ENCODE measurements at regions not wholly inside any gene's neighbourhood (a gene's known extent, or its start where the extent isn't known, plus 50 kb on each side); places are given as distances from the start of the nearest gene placed in this dataset.

DNA sequence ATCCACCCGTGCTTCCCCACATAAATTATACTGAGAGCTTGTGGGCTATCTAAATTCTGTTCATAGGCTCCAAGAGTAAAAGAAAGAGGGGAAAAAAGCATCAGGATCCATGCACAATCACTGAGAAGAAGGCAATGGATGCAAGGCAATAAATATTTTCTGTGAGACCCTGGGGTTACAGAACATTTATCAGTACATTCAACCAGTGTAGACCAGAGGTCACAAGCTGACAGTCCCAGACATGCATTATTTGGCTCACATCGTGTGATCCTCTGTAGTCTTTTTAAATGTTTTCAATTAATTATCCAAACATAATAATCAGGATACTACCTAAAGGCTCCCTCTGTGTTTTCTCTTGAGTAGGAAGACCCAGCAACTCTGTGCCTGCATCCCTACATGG, 267.9 kb upstream of the CAND1 start:
- intact Hi-C loops (cut with DNase I) = no loop called here
- DNase-seq (no peak), ATAC-seq (ENCODE audit: poor library complexity) (no peak)

DNA sequence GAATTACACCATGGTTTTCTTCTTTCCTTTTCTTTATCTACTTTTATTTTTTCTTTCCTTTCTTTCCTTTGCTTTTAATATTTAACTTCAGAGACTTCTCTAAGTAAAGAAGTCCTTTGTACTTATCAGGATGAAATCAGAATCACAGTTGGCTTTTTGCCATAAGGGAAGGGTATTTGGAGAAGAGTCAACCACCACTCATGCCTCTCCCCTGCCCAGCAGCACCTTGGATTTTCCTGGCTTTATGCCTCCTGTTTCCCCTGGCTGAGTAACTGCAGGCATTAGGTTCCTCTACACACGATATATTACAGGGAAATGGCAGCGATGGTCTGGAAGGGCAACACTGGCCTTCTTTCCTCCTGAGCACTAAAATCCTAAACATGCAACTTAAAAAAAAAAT, 266.4 kb upstream of the CAND1 start:
- intact Hi-C loops (cut with DNase I) = no loop called here
- no peak for DNase-seq
- no peak for ATAC-seq (ENCODE audit: poor library complexity)

DNA sequence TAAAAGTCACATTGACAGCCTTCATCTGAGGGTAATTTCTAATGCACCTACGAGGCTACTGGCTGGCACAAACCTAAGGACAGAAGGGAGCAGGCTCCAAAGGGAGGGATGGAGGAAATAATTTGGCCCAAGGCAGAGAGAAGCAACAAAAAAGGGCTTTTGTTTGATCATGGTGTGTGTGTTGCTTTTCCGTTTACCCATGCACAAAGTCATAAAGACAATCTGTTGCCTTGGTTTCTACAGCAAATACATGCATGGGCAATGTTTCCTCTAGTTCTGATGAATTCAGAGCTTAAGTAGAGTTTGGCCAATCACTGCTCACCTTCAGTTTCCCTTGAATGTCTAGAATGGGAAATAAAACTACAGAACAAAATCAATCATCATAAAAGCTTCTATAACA, 262.5 kb upstream of the CAND1 start:
- no peak for DNase-seq
- ATAC-seq (ENCODE audit: poor library complexity) = no peak
- intact Hi-C loops (cut with DNase I) = no loop called here

DNA sequence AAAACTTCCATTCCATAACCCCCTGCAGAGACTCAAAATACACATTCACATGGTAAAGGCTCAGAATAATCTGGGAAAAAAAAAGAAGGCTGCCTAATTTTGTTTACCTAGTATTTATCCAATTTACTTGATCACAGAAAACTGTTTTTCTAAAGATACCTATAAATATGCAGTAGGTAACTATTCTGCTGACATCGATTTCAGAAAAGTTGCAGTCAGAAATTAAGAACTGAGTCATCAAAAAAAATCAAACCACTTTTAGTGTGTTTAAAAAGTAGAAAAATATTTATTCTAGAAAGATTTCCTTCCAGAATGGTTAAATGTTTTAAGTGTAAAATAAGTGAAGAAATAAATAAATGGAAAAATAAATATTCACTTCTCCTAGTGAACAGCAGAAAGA, 254.5 kb upstream of the CAND1 start:
- ATAC-seq (ENCODE audit: poor library complexity) (no peak), DNase-seq (no peak)
- intact Hi-C loops (cut with DNase I) = no loop called here

DNA sequence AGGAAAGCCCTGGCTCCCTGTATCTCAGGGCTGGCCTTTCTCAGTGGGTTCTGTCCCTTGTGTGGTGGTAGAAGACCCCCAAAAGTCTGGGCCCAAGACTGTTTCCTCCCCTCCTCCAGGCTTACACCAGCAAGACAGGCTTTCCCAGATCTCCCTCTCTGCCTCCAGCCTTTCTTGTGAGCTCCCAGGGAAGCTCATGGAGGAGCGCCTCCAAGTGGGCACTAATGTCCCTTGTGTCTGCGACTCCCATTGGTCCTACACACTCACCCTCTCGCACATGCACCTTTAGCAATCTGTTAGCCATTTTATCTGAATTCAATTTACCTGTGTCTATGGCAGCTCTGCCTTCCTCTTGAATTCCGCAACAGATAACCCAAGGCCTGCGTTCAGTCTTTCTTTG, 251.1 kb upstream of the CAND1 start:
- DNase-seq = no peak
- ATAC-seq (ENCODE audit: poor library complexity) = no peak
- intact Hi-C loops (cut with DNase I) = no loop called here

DNA sequence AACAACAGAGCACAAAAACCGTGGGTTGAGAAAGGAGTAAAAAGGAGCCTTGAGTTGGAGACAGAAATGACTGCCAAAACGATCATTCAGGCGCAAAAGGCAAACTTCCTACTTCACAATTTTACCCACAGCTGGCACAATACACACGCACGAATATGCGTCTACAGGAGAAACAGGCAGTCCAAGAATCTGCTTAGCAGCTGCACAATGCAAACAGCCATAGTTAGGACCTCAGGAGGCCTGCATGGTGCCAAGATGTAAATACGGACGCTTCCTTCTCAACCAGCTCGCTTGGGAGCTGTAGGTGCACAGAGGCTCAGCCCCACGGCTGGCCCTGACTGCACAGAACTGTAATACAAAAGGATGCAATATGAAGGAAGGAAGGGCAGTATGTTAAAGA, 250.1 kb upstream of the CAND1 start:
- no peak for ATAC-seq (ENCODE audit: poor library complexity)
- no peak for DNase-seq
- intact Hi-C loops (cut with DNase I) = no loop called here

DNA sequence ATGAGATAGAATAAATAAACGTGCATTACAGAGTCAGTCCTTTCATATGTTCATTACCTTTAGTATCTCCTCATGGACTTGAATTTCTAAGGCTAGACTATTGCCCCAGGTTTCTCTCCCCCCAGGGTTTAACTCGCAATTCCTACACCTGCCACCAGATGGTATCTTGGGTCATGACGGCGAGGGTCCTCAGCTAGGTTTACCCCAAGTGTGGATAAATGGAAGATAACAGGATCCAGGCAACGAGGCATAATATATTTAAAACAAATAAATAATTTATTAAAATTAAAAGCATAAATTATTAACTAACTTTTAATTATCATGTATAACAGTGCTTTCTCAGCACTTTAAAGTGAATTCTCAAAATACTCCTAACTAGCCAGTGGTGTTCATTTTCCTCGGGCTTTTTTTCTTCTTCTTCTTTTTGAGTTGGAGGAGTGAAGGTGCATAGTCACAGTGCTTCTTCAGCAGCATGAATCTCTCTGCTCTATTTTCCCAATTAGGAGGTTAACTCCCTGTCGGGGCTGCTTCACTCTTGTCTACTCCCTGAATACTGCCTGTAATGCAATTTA, 243.5 kb upstream of the CAND1 start:
- intact Hi-C loops (cut with DNase I) = loop anchor here (10.0 kb wide), 1 partner anchor 199 kb away; no protein-coding TSS in a partner anchor
- ATAC-seq (ENCODE audit: poor library complexity) = no peak
- no peak for DNase-seq

DNA sequence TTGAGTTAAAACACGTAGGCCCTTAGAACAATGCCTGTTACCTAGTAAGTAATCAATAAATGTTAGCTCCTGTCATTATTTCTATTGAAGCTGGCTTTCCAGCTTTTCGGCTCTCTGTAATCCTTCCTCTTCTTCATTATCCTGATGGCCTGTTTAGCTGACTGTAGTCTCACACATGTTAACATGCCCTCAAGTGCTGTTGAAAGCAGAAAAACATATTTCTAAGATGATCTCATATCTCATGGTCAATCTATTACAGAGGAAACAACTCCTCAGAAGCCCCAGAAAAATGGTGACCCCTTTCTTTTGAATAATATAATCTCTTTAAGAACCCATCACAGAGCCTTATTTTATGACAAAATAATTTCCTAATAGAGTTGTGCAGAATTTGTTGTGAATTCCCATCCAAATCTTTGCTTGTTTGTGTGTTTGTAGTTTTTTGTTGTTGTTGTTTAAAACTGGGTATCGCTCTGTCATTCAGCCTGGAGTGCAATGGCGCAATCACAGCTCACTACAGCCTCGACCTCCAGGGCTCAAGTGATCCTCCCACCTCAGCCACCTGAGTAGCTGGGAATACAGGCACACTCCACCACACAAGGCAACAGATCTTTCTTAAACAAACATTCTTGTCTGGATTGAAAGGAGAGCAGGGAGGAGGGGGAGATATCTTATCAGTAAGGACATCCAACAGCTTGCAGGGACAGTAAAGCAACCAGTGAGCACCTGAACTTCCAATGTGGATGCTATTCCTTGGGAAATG, 242.5 kb upstream of the CAND1 start:
- intact Hi-C loops (cut with DNase I) = loop anchor here (10.0 kb wide), 1 partner anchor 198 kb away; no protein-coding TSS in a partner anchor
- no peak for ATAC-seq (ENCODE audit: poor library complexity)
- no peak for DNase-seq

DNA sequence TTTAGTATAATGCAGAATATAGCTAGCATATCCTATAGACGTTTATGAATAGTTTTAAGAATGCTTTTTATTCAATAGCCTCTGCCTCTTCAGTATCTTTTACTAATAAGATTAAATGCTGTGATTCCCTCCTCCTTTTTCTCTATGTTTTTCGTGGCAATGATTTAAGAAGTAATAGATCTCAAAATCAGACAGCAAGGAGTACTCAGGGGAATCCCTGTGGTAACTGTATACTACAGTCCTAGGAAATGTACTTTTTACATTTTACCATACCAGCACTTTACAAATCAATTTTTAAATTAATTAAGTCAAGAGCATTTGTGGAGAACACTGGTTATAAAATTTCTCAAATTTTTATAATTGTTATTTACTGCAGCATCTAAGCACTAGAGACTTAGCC, 240.6 kb upstream of the CAND1 start:
- no peak for DNase-seq
- intact Hi-C loops (cut with DNase I) = loop anchor here (10.0 kb wide), 1 partner anchor 196 kb away; no protein-coding TSS in a partner anchor
- no peak for ATAC-seq (ENCODE audit: poor library complexity)

DNA sequence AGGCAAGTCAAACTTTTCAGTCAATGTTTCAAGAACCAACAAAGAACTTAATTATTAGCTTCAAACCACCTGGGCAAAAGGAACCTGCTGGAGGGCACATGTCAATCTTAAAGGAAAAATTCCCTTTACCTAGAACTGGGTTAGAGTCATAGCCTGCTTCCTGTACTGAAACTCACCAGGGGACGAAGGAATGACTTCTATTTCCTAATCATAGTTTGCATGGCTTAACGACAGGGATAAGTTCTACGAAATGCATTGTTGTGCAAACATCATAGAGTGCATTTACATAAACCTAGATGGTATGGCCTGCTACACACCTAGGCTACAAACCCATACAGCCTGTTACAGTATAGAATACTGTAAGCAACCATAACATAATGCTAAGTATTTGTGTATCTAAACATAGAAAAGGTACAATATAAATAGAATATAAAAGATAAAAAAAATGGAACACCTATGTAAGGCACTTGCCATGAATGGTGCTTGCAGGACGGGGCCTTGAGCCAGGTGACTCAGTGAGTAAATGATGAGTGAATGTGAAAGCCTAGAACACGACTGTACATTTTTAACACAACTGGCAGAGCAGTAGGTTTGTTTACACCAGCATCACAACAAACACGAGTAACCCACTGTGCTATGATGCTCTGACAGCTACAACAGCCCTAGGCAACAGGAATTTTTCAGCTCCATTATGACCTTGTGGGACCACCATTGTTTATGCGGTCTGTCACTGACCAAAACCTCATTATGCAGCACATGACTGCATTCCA, 234.9 kb upstream of the CAND1 start:
- intact Hi-C loops (cut with DNase I) = no loop called here
- ATAC-seq (ENCODE audit: poor library complexity) (no peak), DNase-seq (no peak)

DNA sequence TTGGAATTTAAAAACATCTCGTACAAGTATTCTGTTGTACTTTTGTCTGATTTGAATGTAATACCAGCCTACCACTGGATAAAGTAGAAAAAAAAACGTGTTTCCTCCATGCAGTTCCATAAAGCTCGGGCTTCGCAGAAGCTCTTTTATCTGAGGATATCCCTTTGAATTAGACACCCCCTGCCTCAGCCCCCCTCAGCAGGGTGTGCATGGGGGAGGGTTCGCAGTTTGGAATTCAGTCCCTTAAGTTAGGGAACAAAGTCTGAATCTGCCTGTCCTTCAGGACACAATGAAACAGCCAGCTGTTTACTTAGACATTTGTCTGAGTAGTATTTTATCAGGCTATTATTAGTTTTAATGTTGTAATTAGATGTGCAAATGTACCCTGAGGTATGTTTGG, 234.0 kb upstream of the CAND1 start:
- DNase-seq (no peak), ATAC-seq (ENCODE audit: poor library complexity) (no peak)
- intact Hi-C loops (cut with DNase I) = no loop called here

DNA sequence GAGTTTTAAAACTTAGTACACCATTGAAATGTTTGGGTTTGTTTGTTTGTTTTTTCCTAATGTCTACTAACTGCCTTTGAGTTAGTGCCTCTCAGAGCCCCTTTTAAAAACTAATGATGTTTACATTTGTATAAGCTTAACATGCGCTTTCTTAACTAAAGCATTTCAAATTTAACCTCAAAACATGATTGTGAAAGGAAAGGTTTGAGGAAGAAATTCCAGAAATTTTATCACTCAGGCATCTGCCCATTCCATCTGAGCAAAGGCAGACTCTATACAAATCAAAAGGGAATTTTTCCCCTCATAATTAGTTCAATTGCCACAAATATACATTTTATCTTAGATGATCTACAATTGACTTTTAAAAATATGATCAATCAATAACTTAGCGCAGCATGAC, 230.7 kb upstream of the CAND1 start:
- ATAC-seq (ENCODE audit: poor library complexity) (no peak), DNase-seq (no peak)

DNA sequence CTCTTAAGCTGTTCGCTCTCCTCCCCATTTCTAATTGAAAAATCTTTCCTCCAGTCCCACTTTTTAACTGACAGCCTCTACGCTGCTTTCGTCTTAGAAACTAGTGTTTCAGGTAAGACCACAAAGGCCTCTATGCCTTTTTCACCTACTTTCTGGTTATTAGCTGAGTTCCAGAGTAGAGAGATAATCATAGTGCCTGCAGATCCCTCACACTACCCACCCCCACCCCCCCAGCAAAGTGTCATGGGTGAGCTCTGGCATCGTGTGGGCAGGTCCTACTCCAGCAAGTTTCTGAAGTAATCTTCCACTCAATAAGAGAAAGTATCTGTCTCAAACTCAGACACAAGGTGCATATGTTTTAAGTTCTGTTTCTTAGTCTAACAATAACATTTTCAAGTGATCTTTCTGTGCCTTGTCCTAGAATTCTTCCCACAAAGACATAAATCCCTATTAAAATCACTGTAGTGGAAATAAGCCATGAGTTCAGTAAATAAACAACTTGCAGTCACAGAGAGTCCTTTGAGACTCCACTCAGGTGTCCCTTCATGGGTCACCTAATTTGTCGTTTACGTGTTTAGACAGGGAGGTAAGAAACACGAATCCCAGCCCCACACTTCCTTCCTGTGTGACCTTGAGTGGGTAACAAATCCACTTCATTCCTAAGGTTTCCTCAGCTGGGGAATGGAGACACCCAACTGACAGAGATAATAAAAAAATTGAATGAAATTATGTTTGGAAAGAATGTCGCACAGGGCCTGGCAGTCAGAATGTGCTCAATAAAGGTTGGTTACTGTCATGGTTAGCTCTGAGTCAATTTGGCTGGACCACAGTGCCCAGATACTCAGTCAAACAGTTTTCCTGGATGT, 228.9 kb upstream of the CAND1 start:
- intact Hi-C loops (cut with DNase I) = no loop called here
- ATAC-seq (ENCODE audit: poor library complexity) (no peak), DNase-seq (no peak)

More for the DNA sequence above, 230.7 kb upstream of the CAND1 start:
- intact Hi-C loops (cut with DNase I) = no loop called here

DNA sequence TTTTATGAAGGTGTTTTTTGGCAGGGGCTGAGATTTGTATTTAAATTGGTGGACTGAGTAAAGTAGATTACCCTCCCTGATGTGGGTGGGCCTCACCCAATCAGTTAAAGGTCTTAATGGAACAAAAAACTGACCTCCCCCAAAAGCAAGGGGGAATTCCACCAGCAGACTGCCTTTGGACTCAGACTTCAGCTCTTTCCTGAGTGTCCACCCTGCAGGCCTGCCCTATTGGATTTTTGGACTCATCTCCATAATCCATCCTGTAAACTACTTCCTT, 228.4 kb upstream of the CAND1 start:
- no peak for DNase-seq
- intact Hi-C loops (cut with DNase I) = no loop called here
- ATAC-seq (ENCODE audit: poor library complexity) = no peak

DNA sequence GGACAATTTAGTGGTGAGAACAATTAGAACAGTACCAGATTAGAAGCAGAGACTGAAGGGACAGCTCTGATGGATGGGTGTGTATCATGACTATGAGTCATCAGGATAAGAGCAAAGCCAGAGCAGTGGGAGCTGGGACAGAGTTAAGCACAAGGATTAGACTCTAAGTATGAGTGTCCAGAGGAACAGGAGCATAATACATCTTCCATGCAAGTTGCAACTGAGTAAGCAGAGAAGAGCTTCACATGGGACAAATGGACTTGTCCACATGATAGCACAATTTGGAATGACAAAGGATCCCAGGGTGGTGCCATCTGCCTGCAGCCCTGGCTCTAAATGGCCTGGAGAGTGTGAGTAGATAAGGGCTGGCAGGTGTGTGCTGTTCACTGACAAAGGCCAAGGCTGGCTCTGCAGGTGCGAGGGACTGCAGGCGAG, 226.4 kb upstream of the CAND1 start:
- intact Hi-C loops (cut with DNase I) = no loop called here
- DNase-seq (no peak), ATAC-seq (ENCODE audit: poor library complexity) (peak; percentile 59)

DNA sequence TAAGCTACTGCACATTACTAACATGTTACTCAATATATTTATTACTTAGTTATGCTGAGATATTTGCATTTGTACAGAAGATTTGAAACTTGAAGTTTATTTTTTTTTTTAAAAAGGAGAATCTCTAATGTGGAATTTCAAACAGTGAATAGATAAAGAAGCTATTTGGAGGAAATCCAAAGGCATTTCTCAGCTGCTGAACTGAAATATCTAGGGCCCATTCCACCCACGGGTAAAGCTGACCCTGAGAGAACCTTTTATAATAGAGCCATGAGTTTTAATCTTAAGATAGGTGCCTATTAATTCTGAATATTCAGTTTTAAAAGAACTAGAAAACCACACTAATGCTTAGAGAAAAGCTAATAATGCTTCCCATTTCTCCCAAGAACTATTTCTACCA, 225.4 kb upstream of the CAND1 start:
- ATAC-seq (ENCODE audit: poor library complexity) (no peak), DNase-seq (no peak)
- intact Hi-C loops (cut with DNase I) = no loop called here

DNA sequence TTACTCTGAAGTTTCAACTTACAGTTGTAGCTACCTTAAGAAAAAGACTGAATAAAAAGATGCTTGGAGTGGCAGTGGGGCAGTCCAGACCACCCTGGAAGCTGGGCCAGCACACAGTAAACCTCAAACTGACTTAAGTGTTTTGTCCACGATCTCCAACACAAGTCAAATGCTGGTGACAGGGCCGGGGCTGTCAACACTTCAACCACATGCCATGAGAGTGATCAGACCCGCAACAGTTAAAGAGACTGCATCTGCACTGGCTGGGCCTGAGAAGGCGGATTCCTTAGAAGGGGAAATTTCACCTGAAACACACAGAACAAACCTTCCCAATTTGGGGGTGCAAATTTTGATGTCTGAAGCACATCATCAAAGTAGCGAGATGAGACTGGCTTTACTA, 223.5 kb upstream of the CAND1 start:
- DNase-seq (no peak), ATAC-seq (ENCODE audit: poor library complexity) (no peak)
- intact Hi-C loops (cut with DNase I) = no loop called here

DNA sequence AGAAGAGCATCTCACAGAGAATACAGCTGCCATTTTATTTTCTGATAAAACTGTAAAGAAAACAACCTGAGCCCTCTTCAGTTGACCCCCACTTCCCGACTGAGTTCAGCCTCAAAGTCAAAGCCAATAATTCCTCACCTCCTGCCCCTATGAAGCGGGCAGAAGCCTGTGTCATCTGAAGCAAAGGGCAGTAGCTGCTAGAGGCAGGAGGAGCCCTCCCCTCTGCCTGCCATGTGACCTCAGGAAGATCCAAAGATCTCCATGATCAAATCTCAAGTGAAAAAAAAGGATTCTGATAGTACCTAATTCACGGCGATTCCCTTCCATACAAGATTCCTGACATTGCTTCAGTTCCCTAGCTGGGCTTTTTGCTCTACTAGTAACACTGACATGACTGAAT, 223.1 kb upstream of the CAND1 start:
- ATAC-seq (ENCODE audit: poor library complexity) = no peak
- intact Hi-C loops (cut with DNase I) = no loop called here
- no peak for DNase-seq

DNA sequence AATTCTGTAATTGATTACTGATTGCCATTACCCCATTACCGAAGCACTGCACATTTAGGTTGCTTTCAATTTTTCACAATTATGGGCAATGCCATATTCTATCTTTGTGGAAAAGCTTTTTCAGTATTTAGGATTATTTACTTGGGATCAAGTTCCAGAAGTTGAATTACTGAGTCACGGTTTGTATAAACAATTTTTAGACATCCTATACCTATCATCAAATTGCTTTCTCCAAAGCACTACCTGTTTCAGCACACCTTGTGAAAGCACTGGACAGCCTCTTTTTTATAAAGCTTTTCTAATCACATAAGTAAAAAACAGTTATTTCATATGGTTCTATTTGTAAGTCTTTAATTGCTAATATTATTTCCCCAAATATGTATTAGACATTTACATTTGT, 221.5 kb upstream of the CAND1 start:
- DNase-seq (no peak), ATAC-seq (ENCODE audit: poor library complexity) (no peak)
- intact Hi-C loops (cut with DNase I) = no loop called here

All from Right ventricle myocardium superior (tissue), 1 donor.